ENCODE measurements at regions not wholly inside any gene's neighbourhood (a gene's known extent, or its start where the extent isn't known, plus 50 kb on each side); places are given as distances from the start of the nearest gene placed in this dataset.

DNA sequence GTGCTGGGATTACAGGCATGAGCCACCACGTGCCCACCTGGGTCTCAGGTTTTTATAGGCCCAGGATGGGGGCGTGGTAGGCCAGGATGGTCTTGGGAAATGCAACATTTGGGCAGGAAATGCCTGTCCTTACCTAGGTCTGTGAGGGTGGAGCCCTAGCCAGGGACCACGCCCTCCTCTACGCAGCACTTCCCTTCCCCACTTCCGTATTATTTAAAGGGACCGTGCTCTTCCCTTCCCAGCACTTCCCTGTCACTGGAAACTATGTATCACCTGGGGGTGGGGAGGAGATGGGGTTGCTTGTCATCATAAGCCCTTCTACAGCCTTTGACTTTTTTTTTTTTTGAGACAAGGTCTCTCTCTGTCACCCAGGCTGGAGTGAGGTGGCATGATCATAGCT is 238.9 kb upstream of the NLRP1 start:
- no peaks in the 10 kb centered on the region for H3K36me3 ChIP-seq
- no peaks in the 10 kb centered on the region for H3K27me3 ChIP-seq
- intact Hi-C loops (cut with DNase I): no loop called here
- no peaks in the 10 kb centered on the region for H3K4me1 ChIP-seq
- no peak overlapping the region for H3K4me3 ChIP-seq (replicated peaks in 1 of 3)
- DNase-seq: no peak
- no peak overlapping the region for H3K27ac ChIP-seq
- no peaks in the 10 kb centered on the region for H3K9me3 ChIP-seq
- 76 to 82% methylated on average over 6 of the region's 6 CpGs for WGBS, 2 donors
- TF ChIP-seq CTCF (IDR thresholded peaks at IDR 0.05) (no peak), POLR2A (IDR thresholded peaks at IDR 0.05) (no peak)

GRCh38 chr17:5825717-5826330 is 241.5 kb upstream of the NLRP1 start:
- Histone ChIP-seq H3K27me3 (no peaks in the 10 kb centered on the region), H3K27ac (no peak overlapping the region), H3K4me3 (replicated peaks in 1 of 3) (no peak overlapping the region), H3K9me3 (no peaks in the 10 kb centered on the region), H3K36me3 (no peaks in the 10 kb centered on the region), H3K4me1 (no peaks in the 10 kb centered on the region)
- DNase-seq: no peak
- intact Hi-C loops (cut with DNase I): no loop called here
- 66 to 74% methylated on average over 9 to 11 of the region's 11 CpGs for WGBS, 2 donors
- TF ChIP-seq POLR2A (IDR thresholded peaks at IDR 0.05): no peak
- no peak for TF ChIP-seq CTCF (IDR thresholded peaks at IDR 0.05)

DNA sequence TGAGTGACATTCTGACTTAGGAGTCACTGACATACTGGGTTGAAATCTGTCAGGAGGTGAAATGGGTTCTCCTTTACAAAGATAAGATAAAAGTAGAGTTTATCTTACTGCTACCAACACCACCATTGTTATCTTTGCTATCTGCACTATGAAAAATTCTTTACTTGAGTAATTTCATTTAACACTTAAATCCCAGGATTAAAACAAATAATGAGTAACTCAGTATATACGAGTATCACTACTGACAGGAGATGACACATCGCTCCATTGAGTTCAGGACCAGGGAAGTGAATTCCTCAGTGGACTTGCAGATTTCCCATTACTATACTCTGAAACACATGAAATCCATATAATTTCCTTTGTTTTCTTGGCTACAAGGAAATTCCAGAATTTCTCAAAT is 242.1 kb upstream of the NLRP1 start:
- 89 to 91% methylated on average over 2 of the region's 2 CpGs for WGBS, 2 donors
- no peak overlapping the region for H3K27ac ChIP-seq

DNA sequence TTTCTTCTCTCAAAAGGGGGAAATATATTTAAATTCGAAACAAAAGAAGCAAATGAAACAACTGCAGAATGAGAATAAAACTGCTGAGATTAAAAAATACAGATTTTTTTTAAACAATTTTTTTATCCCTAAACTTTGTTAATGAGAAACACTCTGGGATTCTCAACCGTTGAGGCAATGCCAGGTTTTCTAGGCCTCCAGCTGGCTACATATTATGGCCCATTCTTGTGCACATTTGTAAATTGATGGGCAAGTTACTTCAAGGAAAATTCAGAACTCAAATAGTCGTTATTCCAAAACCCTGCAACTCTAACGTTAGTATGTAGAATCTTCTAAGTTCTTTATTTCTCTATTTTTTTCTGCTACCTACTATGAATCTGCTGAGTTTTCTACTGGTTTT is 239.3 kb upstream of the WSCD1 start:
- no peak for DNase-seq
- WGBS, 2 donors: 63 to 73% methylated on average over 4 of the region's 4 CpGs
- no peaks in the 10 kb centered on the region for H3K27me3 ChIP-seq
- H3K27ac ChIP-seq: no peak overlapping the region
- no peak for TF ChIP-seq CTCF (IDR thresholded peaks at IDR 0.05)
- TF ChIP-seq POLR2A (IDR thresholded peaks at IDR 0.05): no peak
- no peaks in the 10 kb centered on the region for H3K4me1 ChIP-seq
- H3K4me3 ChIP-seq (replicated peaks in 1 of 3): no peak overlapping the region
- H3K36me3 ChIP-seq: no peaks in the 10 kb centered on the region
- H3K9me3 ChIP-seq: no peaks in the 10 kb centered on the region
- intact Hi-C loops (cut with DNase I): no loop called here

More for the DNA sequence above, 242.1 kb upstream of the NLRP1 start:
- DNase-seq: no peak
- intact Hi-C loops (cut with DNase I): no loop called here
- no peak overlapping the region for H3K4me3 ChIP-seq (replicated peaks in 1 of 3)
- H3K4me1 ChIP-seq: no peaks in the 10 kb centered on the region
- H3K9me3 ChIP-seq: no peaks in the 10 kb centered on the region
- no peaks in the 10 kb centered on the region for H3K27me3 ChIP-seq
- TF ChIP-seq POLR2A (IDR thresholded peaks at IDR 0.05) (no peak), CTCF (IDR thresholded peaks at IDR 0.05) (no peak)
- no peaks in the 10 kb centered on the region for H3K36me3 ChIP-seq

DNA sequence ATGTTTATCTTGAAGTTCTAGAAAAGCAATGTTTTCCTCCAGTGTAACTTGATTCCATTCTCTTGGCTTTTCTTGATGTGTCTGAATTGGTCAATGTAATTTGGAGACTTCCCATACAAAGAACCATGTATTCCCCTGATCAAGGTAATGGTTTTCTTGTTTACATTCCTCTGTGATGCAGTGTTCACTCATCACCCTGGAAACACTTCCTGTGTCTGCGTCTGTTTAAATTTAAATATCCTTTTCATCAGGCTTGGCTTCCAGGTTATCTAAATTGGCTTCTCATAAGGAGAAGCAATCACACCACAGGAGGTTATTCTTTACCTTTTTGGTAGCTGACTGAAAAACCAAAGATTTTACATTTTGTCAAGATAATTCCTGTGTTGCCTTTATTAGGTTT is 237.3 kb upstream of the WSCD1 start:
- H3K4me1 ChIP-seq: no peaks in the 10 kb centered on the region
- H3K9me3 ChIP-seq: no peaks in the 10 kb centered on the region
- no peaks in the 10 kb centered on the region for H3K36me3 ChIP-seq
- no peak for TF ChIP-seq POLR2A (IDR thresholded peaks at IDR 0.05)
- TF ChIP-seq CTCF (IDR thresholded peaks at IDR 0.05): no peak
- no peak overlapping the region for H3K4me3 ChIP-seq (replicated peaks in 1 of 3)
- H3K27me3 ChIP-seq: no peaks in the 10 kb centered on the region
- 28 to 51% methylated on average over 1 of the region's 1 CpG for WGBS, 2 donors
- intact Hi-C loops (cut with DNase I): no loop called here
- DNase-seq: no peak
- no peak overlapping the region for H3K27ac ChIP-seq
